ENCODE measurements at regions not wholly inside any gene's neighbourhood (a gene's known extent, or its start where the extent isn't known, plus 50 kb on each side); places are given as distances from the start of the nearest gene placed in this dataset.

DNA sequence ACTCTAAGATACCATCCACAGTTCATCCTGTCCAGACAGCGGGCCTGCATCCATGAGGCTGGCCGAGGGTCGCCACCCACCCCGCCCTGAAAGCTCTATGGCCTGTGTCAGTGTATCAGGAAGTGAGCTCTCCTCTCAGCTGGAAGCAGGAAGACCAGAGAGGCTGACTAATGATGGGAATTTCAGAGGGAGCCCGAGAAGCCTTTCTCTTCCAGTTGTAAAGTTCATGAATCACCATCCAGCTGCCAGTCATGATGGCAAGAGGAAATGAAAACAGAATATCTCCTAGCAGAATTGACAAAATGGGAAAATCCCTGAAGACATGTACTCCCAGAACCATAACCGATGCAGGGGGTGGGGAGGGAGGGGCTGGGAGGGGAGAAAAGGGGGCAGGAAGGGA lies 109.6 kb upstream of the RPS6KA2 start:
- Histone ChIP-seq H3K27me3 (replicated peaks; ENCODE audit: insufficient read depth) (no peaks in the 10 kb centered on the region), H3K27ac (no peak overlapping the region), H3K9me3 (no peaks in the 10 kb centered on the region), H3K4me3 (no peak overlapping the region), H3K36me3 (no peaks in the 10 kb centered on the region), H3K4me1 (ENCODE audit: control insufficient read depth in 1 of 2, low read depth in 2 of 2) (no peaks in the 10 kb centered on the region)
- DNase-seq (ENCODE audit: low spot score) = no peak
- ATAC-seq (ENCODE audit: insufficient number of reproducible peaks, low FRiP score, low read depth) = no peak
- TF ChIP-seq, protein P1, sequence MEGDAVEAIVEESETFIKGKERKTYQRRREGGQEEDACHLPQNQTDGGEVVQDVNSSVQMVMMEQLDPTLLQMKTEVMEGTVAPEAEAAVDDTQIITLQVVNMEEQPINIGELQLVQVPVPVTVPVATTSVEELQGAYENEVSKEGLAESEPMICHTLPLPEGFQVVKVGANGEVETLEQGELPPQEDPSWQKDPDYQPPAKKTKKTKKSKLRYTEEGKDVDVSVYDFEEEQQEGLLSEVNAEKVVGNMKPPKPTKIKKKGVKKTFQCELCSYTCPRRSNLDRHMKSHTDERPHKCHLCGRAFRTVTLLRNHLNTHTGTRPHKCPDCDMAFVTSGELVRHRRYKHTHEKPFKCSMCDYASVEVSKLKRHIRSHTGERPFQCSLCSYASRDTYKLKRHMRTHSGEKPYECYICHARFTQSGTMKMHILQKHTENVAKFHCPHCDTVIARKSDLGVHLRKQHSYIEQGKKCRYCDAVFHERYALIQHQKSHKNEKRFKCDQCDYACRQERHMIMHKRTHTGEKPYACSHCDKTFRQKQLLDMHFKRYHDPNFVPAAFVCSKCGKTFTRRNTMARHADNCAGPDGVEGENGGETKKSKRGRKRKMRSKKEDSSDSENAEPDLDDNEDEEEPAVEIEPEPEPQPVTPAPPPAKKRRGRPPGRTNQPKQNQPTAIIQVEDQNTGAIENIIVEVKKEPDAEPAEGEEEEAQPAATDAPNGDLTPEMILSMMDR (IDR thresholded peaks at IDR 0.05) = no peak

- H3K4me1 ChIP-seq (ENCODE audit: control insufficient read depth in 1 of 2, low read depth in 2 of 2) = no peaks in the 10 kb centered on the region
- no peaks in the 10 kb centered on the region for H3K9me3 ChIP-seq
- H3K27ac ChIP-seq = no peak overlapping the region
- H3K4me3 ChIP-seq = no peak overlapping the region
- TF ChIP-seq, protein P1 (IDR thresholded peaks at IDR 0.05) = no peak
- DNase-seq (ENCODE audit: low spot score) = no peak
- H3K27me3 ChIP-seq (replicated peaks; ENCODE audit: insufficient read depth) = no peaks in the 10 kb centered on the region
- no peaks in the 10 kb centered on the region for H3K36me3 ChIP-seq
- no peak for ATAC-seq (ENCODE audit: insufficient number of reproducible peaks, low FRiP score, low read depth)
These were observed 106.8 kb upstream of the RPS6KA2 start for GRCh38 chr6:166733900-166734299.

- no peak for ATAC-seq (ENCODE audit: insufficient number of reproducible peaks, low FRiP score, low read depth)
These were observed 102.6 kb upstream of the RPS6KA2 start for GRCh38 chr6:166729658-166730057.

DNA sequence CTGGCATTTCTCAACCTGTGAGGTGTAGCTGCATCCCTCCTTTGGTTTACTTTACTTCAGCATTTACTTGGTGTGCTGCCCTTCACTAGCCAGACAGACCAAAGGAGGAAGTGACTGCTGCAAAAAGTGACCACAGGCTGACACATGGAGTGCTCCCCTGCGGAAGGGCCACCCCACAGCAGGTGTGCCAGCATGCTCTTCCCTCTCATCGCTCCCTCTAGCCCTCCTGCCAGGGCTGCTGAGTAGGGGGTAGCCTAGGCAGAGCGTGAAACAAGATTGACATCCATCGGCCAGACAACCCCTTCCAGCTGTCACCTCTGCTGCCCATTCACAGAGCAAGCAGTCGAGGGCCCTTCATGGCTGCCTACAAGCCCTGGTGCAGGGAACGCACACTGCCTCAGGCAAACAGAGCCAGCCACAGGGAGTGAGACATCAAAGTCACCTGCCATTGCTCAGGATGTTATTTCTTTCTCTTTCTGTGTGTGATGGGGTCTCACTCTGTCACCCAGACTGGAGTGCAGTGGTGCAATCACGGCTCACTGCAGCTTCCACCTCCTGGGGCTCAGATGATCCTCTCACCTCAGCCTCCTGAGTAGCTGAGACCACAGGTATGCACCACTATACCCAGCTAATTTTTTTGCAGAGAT lies 102.0 kb upstream of the RPS6KA2 start:
- Histone ChIP-seq H3K4me3 (no peak overlapping the region), H3K9me3 (no peaks in the 10 kb centered on the region), H3K36me3 (no peaks in the 10 kb centered on the region), H3K27me3 (replicated peaks; ENCODE audit: insufficient read depth) (no peaks in the 10 kb centered on the region), H3K27ac (no peak overlapping the region), H3K4me1 (ENCODE audit: control insufficient read depth in 1 of 2, low read depth in 2 of 2) (no peaks in the 10 kb centered on the region)
- DNase-seq (ENCODE audit: low spot score) (no peak), ATAC-seq (ENCODE audit: insufficient number of reproducible peaks, low FRiP score, low read depth) (no peak)
- TF ChIP-seq, protein P1 (IDR thresholded peaks at IDR 0.05) = no peak

More at GRCh38 chr6:166729658-166730057, 102.6 kb upstream of the RPS6KA2 start:
- TF ChIP-seq, protein P1 (IDR thresholded peaks at IDR 0.05) = no peak
- Histone ChIP-seq H3K27me3 (replicated peaks; ENCODE audit: insufficient read depth) (no peaks in the 10 kb centered on the region), H3K9me3 (no peaks in the 10 kb centered on the region), H3K27ac (no peak overlapping the region), H3K4me3 (no peak overlapping the region), H3K36me3 (no peaks in the 10 kb centered on the region), H3K4me1 (ENCODE audit: control insufficient read depth in 1 of 2, low read depth in 2 of 2) (no peaks in the 10 kb centered on the region)
- DNase-seq (ENCODE audit: low spot score) = no peak

GRCh38 chr6:166726201-166726600 lies 99.2 kb upstream of the RPS6KA2 start:
- H3K4me3 ChIP-seq = no peak overlapping the region
- ATAC-seq (ENCODE audit: insufficient number of reproducible peaks, low FRiP score, low read depth) (no peak), DNase-seq (ENCODE audit: low spot score) (no peak)
- H3K27ac ChIP-seq = no peak overlapping the region
- no peaks in the 10 kb centered on the region for H3K27me3 ChIP-seq (replicated peaks; ENCODE audit: insufficient read depth)
- H3K4me1 ChIP-seq (ENCODE audit: control insufficient read depth in 1 of 2, low read depth in 2 of 2) = no peaks in the 10 kb centered on the region
- no peaks in the 10 kb centered on the region for H3K36me3 ChIP-seq
- TF ChIP-seq, protein P1 (IDR thresholded peaks at IDR 0.05) = no peak
- no peaks in the 10 kb centered on the region for H3K9me3 ChIP-seq
